OCI-LY1 (cell line): ENCODE measurements at regions not wholly inside any gene's neighbourhood (a gene's known extent, or its start where the extent isn't known, plus 50 kb on each side); places are given as distances from the start of the nearest gene placed in this dataset.

Experiments
- CTCF ChIP-seq: fragments of 200-600 bp; sonication (generic), shearing (Covaris generic); IDR thresholded peaks from 2 replicates; pipeline ENCODE4 v1.5.1; 2017; ENCODE audit warnings: mild to moderate bottlenecking, antibody characterized with exemption, low read length, moderate library complexity, mixed read lengths
- EZH2 ChIP-seq: fragments of 200-600 bp; sonication (generic), shearing (Covaris generic); IDR thresholded peaks from 2 replicates; pipeline ENCODE4 v1.8.0; 2017; ENCODE audit warnings: borderline replicate concordance, mixed run types, mild to moderate bottlenecking, antibody characterized with exemption, low read length, moderate library complexity, mixed read lengths

GRCh38 chr1:10897321-10897980 lies 101.0 kb upstream of the CASZ1 start:
- TF ChIP-seq CTCF (no peak), EZH2 (no peak)
